ENCODE measurements at regions not wholly inside any gene's neighbourhood (a gene's known extent, or its start where the extent isn't known, plus 50 kb on each side); places are given as distances from the start of the nearest gene placed in this dataset.

GRCh38 chr18:38971881-38972280, 1406.3 kb upstream of the CELF4 start:
- TF ChIP-seq SUZ12 (IDR thresholded peaks at IDR 0.05; ENCODE audit: extremely low read depth, insufficient read depth, insufficient read length), result no peak
- no peak for TF ChIP-seq YY1 (IDR thresholded peaks at IDR 0.05; ENCODE audit: insufficient read depth, insufficient read length)
- TF ChIP-seq ZNF274 (IDR thresholded peaks at IDR 0.05; ENCODE audit: low read depth, low read length), result no peak

All from NT2/D1 (cell line).